Erythroblast (primary cell): ENCODE measurements at regions not wholly inside any gene's neighbourhood (a gene's known extent, or its start where the extent isn't known, plus 50 kb on each side); places are given as distances from the start of the nearest gene placed in this dataset.

Experiments
- DNase-seq, 2 experiments: peaks; one replicate each; lab custom pipeline; 2025; lab: John Stamatoyannopoulos, UW
- GATA1 ChIP-seq: IDR thresholded peaks from 2 replicates; pipeline ENCODE4 v1.6.1; 2011; ENCODE audit warnings: low read depth, mild to moderate bottlenecking, control low read depth, low read length, moderate library complexity
- POLR2A ChIP-seq: IDR thresholded peaks from 2 replicates; pipeline ENCODE4 v1.6.1; 2011; ENCODE audit warnings: mild to moderate bottlenecking, low read length

- DNase-seq: peak in 1 of 2 experiments; percentile 1
- TF ChIP-seq GATA1 (no peak), POLR2A (no peak)
Observed at GRCh38 chr13:103140001-103140671, 73.9 kb upstream of the SLC10A2 start.

GRCh38 chr13:103134271-103134670 lies 68.1 kb upstream of the SLC10A2 start:
- DNase-seq: no peak
- TF ChIP-seq GATA1 (no peak), POLR2A (no peak)

- DNase-seq: no peak
- TF ChIP-seq GATA1 (no peak), POLR2A (no peak)
Observed at GRCh38 chr13:103133556-103133955, 67.3 kb upstream of the SLC10A2 start.

- TF ChIP-seq GATA1 (no peak), POLR2A (no peak)
- DNase-seq: no peak
Observed at GRCh38 chr13:103130681-103131210, 64.5 kb upstream of the SLC10A2 start.

- TF ChIP-seq POLR2A (no peak), GATA1 (no peak)
Observed at GRCh38 chr13:103130146-103130545, 63.9 kb upstream of the SLC10A2 start.

More at GRCh38 chr13:103130146-103130545, 63.9 kb upstream of the SLC10A2 start:
- DNase-seq: no peak
